ENCODE measurements at regions not wholly inside any gene's neighbourhood (a gene's known extent, or its start where the extent isn't known, plus 50 kb on each side); places are given as distances from the start of the nearest gene placed in this dataset.

- Mint-ChIP-seq H3K27me3 (peaks cover 14% of the 10 kb centered on the region), H3K4me1 (peaks cover 5% of the 10 kb centered on the region), H3K36me3 (ENCODE audit: low read depth) (no peaks in the 10 kb centered on the region), H3K9me3 (no peaks in the 10 kb centered on the region), H3K27ac (no peak overlapping the region), H3K4me3 (no peak overlapping the region)
- ChIA-PET POLR2A (no interaction called here), CTCF (no interaction called here)
- ATAC-seq (ENCODE audit: low read depth): no peak
- intact Hi-C loops (cut with micrococcal nuclease): no loop called here
- TF ChIP-seq, protein P1, sequence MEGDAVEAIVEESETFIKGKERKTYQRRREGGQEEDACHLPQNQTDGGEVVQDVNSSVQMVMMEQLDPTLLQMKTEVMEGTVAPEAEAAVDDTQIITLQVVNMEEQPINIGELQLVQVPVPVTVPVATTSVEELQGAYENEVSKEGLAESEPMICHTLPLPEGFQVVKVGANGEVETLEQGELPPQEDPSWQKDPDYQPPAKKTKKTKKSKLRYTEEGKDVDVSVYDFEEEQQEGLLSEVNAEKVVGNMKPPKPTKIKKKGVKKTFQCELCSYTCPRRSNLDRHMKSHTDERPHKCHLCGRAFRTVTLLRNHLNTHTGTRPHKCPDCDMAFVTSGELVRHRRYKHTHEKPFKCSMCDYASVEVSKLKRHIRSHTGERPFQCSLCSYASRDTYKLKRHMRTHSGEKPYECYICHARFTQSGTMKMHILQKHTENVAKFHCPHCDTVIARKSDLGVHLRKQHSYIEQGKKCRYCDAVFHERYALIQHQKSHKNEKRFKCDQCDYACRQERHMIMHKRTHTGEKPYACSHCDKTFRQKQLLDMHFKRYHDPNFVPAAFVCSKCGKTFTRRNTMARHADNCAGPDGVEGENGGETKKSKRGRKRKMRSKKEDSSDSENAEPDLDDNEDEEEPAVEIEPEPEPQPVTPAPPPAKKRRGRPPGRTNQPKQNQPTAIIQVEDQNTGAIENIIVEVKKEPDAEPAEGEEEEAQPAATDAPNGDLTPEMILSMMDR (IDR thresholded peaks at IDR 0.05): no peak
- DNase-seq: no peak
Measured at GRCh38 chrX:13939741-13940597, 89.7 kb downstream of the GEMIN8 start.

DNA sequence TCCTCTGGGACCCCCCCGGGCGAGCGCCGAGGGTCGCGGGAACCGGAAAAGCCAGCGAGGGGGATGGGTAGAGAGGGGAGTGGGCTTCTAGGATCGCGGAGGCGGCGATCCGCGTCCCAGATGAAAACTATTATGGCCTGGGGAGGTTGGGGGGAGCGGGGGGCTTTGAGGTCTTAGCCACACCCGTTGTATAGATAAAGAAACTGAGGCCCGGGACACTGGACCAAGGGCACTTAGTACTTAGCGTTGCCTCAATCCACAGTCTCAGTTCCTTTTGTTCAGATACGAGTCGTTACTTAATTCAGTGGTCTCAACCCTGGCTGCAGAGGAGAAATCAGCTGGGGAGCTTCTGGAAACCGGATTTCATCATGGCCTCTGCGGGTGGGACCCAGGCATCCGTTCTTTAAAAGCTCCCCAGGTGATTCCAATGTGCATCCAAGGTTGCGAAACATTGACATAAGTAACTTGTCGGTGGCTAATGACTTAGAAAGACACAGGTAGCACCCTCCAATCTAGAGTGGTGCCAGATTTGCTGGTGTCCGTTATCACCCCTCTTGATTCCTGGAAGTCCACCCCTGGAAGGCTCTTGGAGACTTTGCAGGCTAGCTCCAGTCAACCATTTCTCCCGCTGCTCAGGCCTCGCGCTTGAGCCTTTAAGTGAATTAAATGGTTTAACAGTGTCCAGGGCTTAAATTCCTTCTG, 90.7 kb downstream of the GEMIN8 start:
- peak overlapping the region; percentile 65 for H3K4me3 Mint-ChIP-seq
- H3K27ac Mint-ChIP-seq: no peak overlapping the region
- CTCF ChIA-PET: no interaction called here
- intact Hi-C loops (cut with micrococcal nuclease): no loop called here
- no peaks in the 10 kb centered on the region for H3K36me3 Mint-ChIP-seq (ENCODE audit: low read depth)
- H3K4me1 Mint-ChIP-seq: peaks cover 5% of the 10 kb centered on the region
- POLR2A ChIA-PET: no interaction called here
- peaks cover 14% of the 10 kb centered on the region for H3K27me3 Mint-ChIP-seq
- no peak for DNase-seq
- no peaks in the 10 kb centered on the region for H3K9me3 Mint-ChIP-seq
- ATAC-seq (ENCODE audit: low read depth): no peak
- TF ChIP-seq, protein P1 (IDR thresholded peaks at IDR 0.05): no peak

DNA sequence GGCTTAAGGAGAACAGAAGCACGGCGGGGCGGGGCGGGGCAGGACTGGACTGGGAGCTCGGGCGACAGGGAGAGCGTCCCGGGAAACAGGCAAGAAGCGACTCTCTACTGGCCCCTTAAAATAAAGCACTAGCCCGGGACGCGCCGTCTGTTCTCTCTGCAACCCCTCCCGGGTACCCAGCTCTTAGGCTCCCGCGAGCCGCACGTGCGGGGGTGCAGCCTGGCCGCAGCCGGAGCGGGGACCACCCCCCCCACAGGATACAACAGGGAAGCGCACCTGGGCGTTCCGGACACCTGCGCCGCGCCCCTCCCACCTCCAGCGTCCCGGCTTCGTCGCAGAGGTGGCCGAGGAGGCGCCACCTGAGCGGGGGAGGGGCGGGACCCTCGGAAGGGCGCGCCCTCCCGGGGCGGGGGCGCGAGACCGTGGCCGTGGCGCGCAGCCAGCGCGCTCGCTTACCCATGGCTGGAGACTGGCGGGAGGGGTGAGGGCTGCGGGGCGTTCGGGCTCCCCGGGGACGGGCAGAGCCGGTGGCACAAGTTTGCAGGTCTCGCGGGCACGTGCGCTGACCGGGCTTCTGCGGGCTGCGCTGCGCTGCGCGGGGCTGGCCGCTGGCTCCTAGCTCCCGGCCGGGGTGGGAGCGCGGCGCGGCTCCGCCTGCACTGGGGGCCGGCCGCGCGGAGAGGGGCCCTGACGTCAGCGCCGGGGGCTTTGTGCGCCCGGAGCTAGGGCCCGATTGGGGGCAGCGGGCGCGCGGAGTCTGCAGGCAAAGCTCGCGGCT, 91.5 kb downstream of the GEMIN8 start:
- intact Hi-C loops (cut with micrococcal nuclease): no loop called here
- POLR2A ChIA-PET: no interaction called here
- peak; percentile 57 for ATAC-seq (ENCODE audit: low read depth)
- no peaks in the 10 kb centered on the region for H3K9me3 Mint-ChIP-seq
- H3K4me3 Mint-ChIP-seq: peak overlapping the region; percentile 72
- peaks cover 14% of the 10 kb centered on the region for H3K27me3 Mint-ChIP-seq
- TF ChIP-seq, protein P1 (IDR thresholded peaks at IDR 0.05): no peak
- CTCF ChIA-PET: no interaction called here
- DNase-seq: peak; percentile 16
- no peaks in the 10 kb centered on the region for H3K36me3 Mint-ChIP-seq (ENCODE audit: low read depth)
- H3K27ac Mint-ChIP-seq: no peak overlapping the region
- peaks cover 5% of the 10 kb centered on the region for H3K4me1 Mint-ChIP-seq

- peak overlapping the region; percentile 72 for H3K4me3 Mint-ChIP-seq
- TF ChIP-seq, protein P1 (IDR thresholded peaks at IDR 0.05): no peak
- no peaks in the 10 kb centered on the region for H3K36me3 Mint-ChIP-seq (ENCODE audit: low read depth)
- DNase-seq (no peak), ATAC-seq (ENCODE audit: low read depth) (no peak)
- no peak overlapping the region for H3K27ac Mint-ChIP-seq
- CTCF ChIA-PET: no interaction called here
- POLR2A ChIA-PET: no interaction called here
- intact Hi-C loops (cut with micrococcal nuclease): no loop called here
- no peaks in the 10 kb centered on the region for H3K9me3 Mint-ChIP-seq
- peaks cover 14% of the 10 kb centered on the region for H3K27me3 Mint-ChIP-seq
- H3K4me1 Mint-ChIP-seq: peaks cover 5% of the 10 kb centered on the region
Measured at GRCh38 chrX:13937370-13938050, 92.2 kb downstream of the GEMIN8 start.

Measured in activated B cell treated with CpG ODN at 0.5 μM for 24 hours (primary cell).